ENCODE measurements at regions not wholly inside any gene's neighbourhood (a gene's known extent, or its start where the extent isn't known, plus 50 kb on each side); places are given as distances from the start of the nearest gene placed in this dataset.
"Not testable (repeated sequence)": the region's sequence is repeated elsewhere in the genome, so short reads cannot be mapped to it uniquely, and the experiment has no call there.

- no peak for DNase-seq
Measured at GRCh38 chr20:40634891-40635290, 54.1 kb downstream of the MAFB start.

- DNase-seq: no peak
Measured at GRCh38 chr20:40633123-40633850, 55.7 kb downstream of the MAFB start.

- DNase-seq: no peak
Measured at GRCh38 chr20:40632346-40632976, 56.6 kb downstream of the MAFB start.

GRCh38 chr20:40631119-40631631 is 57.9 kb downstream of the MAFB start:
- no peak for DNase-seq

GRCh38 chr20:40630713-40631112 is 58.3 kb downstream of the MAFB start:
- no peak for DNase-seq

- DNase-seq: no peak
Measured at GRCh38 chr20:40630099-40630498, 58.9 kb downstream of the MAFB start.

- DNase-seq: no peak
Measured at GRCh38 chr20:40628877-40629276, 60.2 kb downstream of the MAFB start.

GRCh38 chr20:40619053-40619452 is 70.0 kb downstream of the MAFB start:
- DNase-seq: not testable (repeated sequence)

GRCh38 chr20:40617594-40617993 is 71.4 kb downstream of the MAFB start:
- no peak for DNase-seq

GRCh38 chr20:40612837-40613236 is 76.2 kb downstream of the MAFB start:
- no peak for DNase-seq

- DNase-seq: no peak
Measured at GRCh38 chr20:40612247-40612646, 76.8 kb downstream of the MAFB start.

- DNase-seq: no peak
Measured at GRCh38 chr20:40610730-40611129, 78.3 kb downstream of the MAFB start.

GRCh38 chr20:40607927-40608326 is 81.1 kb downstream of the MAFB start:
- DNase-seq: no peak

- no peak for DNase-seq
Measured at GRCh38 chr20:40606660-40607059, 82.4 kb downstream of the MAFB start.

- DNase-seq: no peak
Measured at GRCh38 chr20:40606237-40606636, 82.8 kb downstream of the MAFB start.

GRCh38 chr20:40604416-40604815 is 84.6 kb downstream of the MAFB start:
- no peak for DNase-seq

- no peak for DNase-seq
Measured at GRCh38 chr20:40603057-40603651, 85.9 kb downstream of the MAFB start.

- DNase-seq: no peak
Measured at GRCh38 chr20:40602381-40602780, 86.7 kb downstream of the MAFB start.

- no peak for DNase-seq
Measured at GRCh38 chr20:40600441-40601219, 88.4 kb downstream of the MAFB start.

GRCh38 chr20:40599987-40600386 is 89.0 kb downstream of the MAFB start:
- DNase-seq: no peak

- DNase-seq: no peak
Measured at GRCh38 chr20:40592941-40593340, 96.1 kb downstream of the MAFB start.

- no peak for DNase-seq
Measured at GRCh38 chr20:40591536-40591935, 97.5 kb downstream of the MAFB start.

GRCh38 chr20:40591119-40591518 is 97.9 kb downstream of the MAFB start:
- no peak for DNase-seq
